ENCODE measurements at regions not wholly inside any gene's neighbourhood (a gene's known extent, or its start where the extent isn't known, plus 50 kb on each side); places are given as distances from the start of the nearest gene placed in this dataset.

- TF ChIP-seq RAD21 (IDR thresholded peaks at IDR 0.05; ENCODE audit: low read depth) (no peak), CREB1 (IDR thresholded peaks at IDR 0.05; ENCODE audit: low read depth) (no peak), TEAD4 (IDR thresholded peaks at IDR 0.05) (no peak), MAX (IDR thresholded peaks at IDR 0.05) (no peak), ZBTB7A (IDR thresholded peaks at IDR 0.05; ENCODE audit: low read depth) (no peak), USF1 (IDR thresholded peaks at IDR 0.05) (no peak), TAF1 (IDR thresholded peaks at IDR 0.05; ENCODE audit: low read depth) (no peak), EGR1 (IDR thresholded peaks at IDR 0.05) (no peak), FOXM1 (IDR thresholded peaks at IDR 0.05; ENCODE audit: borderline replicate concordance, low read depth) (no peak), TCF12 (IDR thresholded peaks at IDR 0.05; ENCODE audit: low read depth) (no peak), CEBPB (IDR thresholded peaks at IDR 0.05) (no peak), EP300 (IDR thresholded peaks at IDR 0.05; ENCODE audit: borderline replicate concordance) (no peak), YY1 (IDR thresholded peaks at IDR 0.05; ENCODE audit: low read depth) (no peak), NFIC (IDR thresholded peaks at IDR 0.05) (no peak), REST (IDR thresholded peaks at IDR 0.05; ENCODE audit: low read depth) (no peak)
Observed at GRCh38 chr4:113824396-113824795, 62.9 kb upstream of the CAMK2D start.

GRCh38 chr4:113823291-113823659 is 61.7 kb upstream of the CAMK2D start:
- TF ChIP-seq USF1 (IDR thresholded peaks at IDR 0.05), result no peak
- TF ChIP-seq CREB1 (IDR thresholded peaks at IDR 0.05; ENCODE audit: low read depth), result no peak
- no peak for TF ChIP-seq YY1 (IDR thresholded peaks at IDR 0.05; ENCODE audit: low read depth)
- TF ChIP-seq ZBTB7A (IDR thresholded peaks at IDR 0.05; ENCODE audit: low read depth), result no peak
- TF ChIP-seq CEBPB (IDR thresholded peaks at IDR 0.05), result no peak
- TF ChIP-seq RAD21 (IDR thresholded peaks at IDR 0.05; ENCODE audit: low read depth), result no peak
- no peak for TF ChIP-seq NFIC (IDR thresholded peaks at IDR 0.05)
- TF ChIP-seq TCF12 (IDR thresholded peaks at IDR 0.05; ENCODE audit: low read depth), result no peak
- TF ChIP-seq EGR1 (IDR thresholded peaks at IDR 0.05), result no peak
- no peak for TF ChIP-seq EP300 (IDR thresholded peaks at IDR 0.05; ENCODE audit: borderline replicate concordance)
- TF ChIP-seq MAX (IDR thresholded peaks at IDR 0.05), result no peak
- no peak for TF ChIP-seq FOXM1 (IDR thresholded peaks at IDR 0.05; ENCODE audit: borderline replicate concordance, low read depth)
- TF ChIP-seq REST (IDR thresholded peaks at IDR 0.05; ENCODE audit: low read depth), result no peak

- TF ChIP-seq MAX (IDR thresholded peaks at IDR 0.05), result no peak
- TF ChIP-seq TEAD4 (IDR thresholded peaks at IDR 0.05), result no peak
- TF ChIP-seq FOXM1 (IDR thresholded peaks at IDR 0.05; ENCODE audit: borderline replicate concordance, low read depth), result no peak
- no peak for TF ChIP-seq EP300 (IDR thresholded peaks at IDR 0.05; ENCODE audit: borderline replicate concordance)
- TF ChIP-seq RAD21 (IDR thresholded peaks at IDR 0.05; ENCODE audit: low read depth), result no peak
- no peak for TF ChIP-seq TCF12 (IDR thresholded peaks at IDR 0.05; ENCODE audit: low read depth)
- TF ChIP-seq NFIC (IDR thresholded peaks at IDR 0.05), result no peak
- no peak for TF ChIP-seq USF1 (IDR thresholded peaks at IDR 0.05)
- no peak for TF ChIP-seq EGR1 (IDR thresholded peaks at IDR 0.05)
- no peak for TF ChIP-seq ZBTB7A (IDR thresholded peaks at IDR 0.05; ENCODE audit: low read depth)
- no peak for TF ChIP-seq TAF1 (IDR thresholded peaks at IDR 0.05; ENCODE audit: low read depth)
- no peak for TF ChIP-seq REST (IDR thresholded peaks at IDR 0.05; ENCODE audit: low read depth)
- TF ChIP-seq CREB1 (IDR thresholded peaks at IDR 0.05; ENCODE audit: low read depth), result no peak
- TF ChIP-seq CEBPB (IDR thresholded peaks at IDR 0.05), result no peak
Observed at GRCh38 chr4:113822555-113823290, 61.2 kb upstream of the CAMK2D start.

Data from Ishikawa (cell line).